HepG2 (cell line): ENCODE measurements at regions not wholly inside any gene's neighbourhood (a gene's known extent, or its start where the extent isn't known, plus 50 kb on each side); places are given as distances from the start of the nearest gene placed in this dataset.

Experiments
- ATAC-seq: fragments of 200-7000 bp; cut with Tn5 transposase; 3 replicates; pipeline ENCODE4 v1.9.1; 2020; ENCODE audit warnings: mild to moderate bottlenecking, moderate library complexity
- BruUV-seq: library from RNA; stranded (reverse); fragments of 400-500 nt; replicated peaks from 2 replicates; lab custom pipeline; 2021; lab: Mats Ljungman, UMichigan
- CTCF ChIA-PET: fragments of 300-600 bp; formaldehyde crosslinking; extraction: SDS; loops from one replicate; lab custom pipeline; 2021; ENCODE audit warnings: low total read pairs, inconsistent platforms, low intra/inter-chr PET ratio; lab: Yijun Ruan, JAX
- POLR2A ChIA-PET: fragments of 350-600 bp; sonication (Branson Sonifier 250); formaldehyde crosslinking; loops from one replicate; lab custom pipeline; 2020; ENCODE audit warnings: antibody characterized with exemption, inconsistent platforms; lab: Yijun Ruan, JAX
- DNase-seq: peaks from one replicate; pipeline ENCODE4 v3.0.0-alpha.2; 2015; ENCODE audit warnings: low spot score
- FAIRE-seq: peaks from 3 replicates; lab custom pipeline; 2011; peaks lifted over from hg19 to GRCh38; lab: Jason Lieb, UNC
- H2AFZ ChIP-seq: one replicate; pipeline ENCODE4 v1.6.1; 2011; ENCODE audit warnings: low read length, inconsistent platforms
- H3K27ac ChIP-seq: fragments of 300-600 bp; 3 replicates; pipeline ENCODE4 v1.8.0; 2011; ENCODE audit warnings: mixed run types, mild to moderate bottlenecking, mixed read lengths, low read length, inconsistent platforms; ENCODE audit not compliant: insufficient read depth; ENCODE audit errors: extremely low read length
- H3K27me3 ChIP-seq, 2 experiments: fragments of 200-600 bp in 1 of 2; 2 replicates in 1 of 2; 3 replicates in 1 of 2; pipeline versions ENCODE4 v1.6.0 to v1.8.0; 2011; ENCODE audit warnings: low read length in 2 of 2, mild to moderate bottlenecking in 2 of 2, moderate library complexity in 2 of 2, inconsistent platforms in 1 of 2; ENCODE audit not compliant: insufficient read depth in 2 of 2, control insufficient read depth in 1 of 2
- H3K36me3 ChIP-seq, 2 experiments: fragments of 200-600 bp in 1 of 2; replicated peaks in 1 of 2; 2 replicates in 1 of 2; 3 replicates in 1 of 2; pipeline versions ENCODE4 v1.5.1 to v1.8.0; 2011; ENCODE audit warnings: low read length in 2 of 2, inconsistent platforms in 1 of 2; ENCODE audit not compliant: insufficient read depth in 2 of 2, control insufficient read depth in 1 of 2
- H3K4me1 ChIP-seq: 2 replicates; pipeline ENCODE4 v1.5.1; 2012; ENCODE audit warnings: low read length, inconsistent platforms; ENCODE audit not compliant: insufficient read depth
- H3K4me2 ChIP-seq: 2 replicates; pipeline ENCODE4 v1.6.0; 2011; ENCODE audit warnings: low read depth, low read length, inconsistent platforms
- H3K4me3 ChIP-seq, 3 experiments: fragments of 200-600 bp in 1 of 3; sonication (generic), shearing (Covaris generic) in 1 of 3; replicated peaks in 1 of 3; 2 replicates each; pipeline ENCODE4 v1.5.1; 2011 to 2016; ENCODE audit warnings: low read length in 3 of 3, inconsistent platforms in 2 of 3, low read depth in 2 of 3, mild to moderate bottlenecking in 2 of 3, control low read depth in 1 of 3, mixed read lengths in 1 of 3; ENCODE audit not compliant: insufficient read depth in 1 of 3
- H3K79me2 ChIP-seq: one replicate; pipeline ENCODE4 v1.6.1; 2011; ENCODE audit warnings: low read length, inconsistent platforms; ENCODE audit not compliant: insufficient read depth
- H3K9ac ChIP-seq: 2 replicates; pipeline ENCODE4 v1.6.0; 2011; ENCODE audit warnings: mild to moderate bottlenecking, low read depth, low read length, inconsistent platforms; ENCODE audit not compliant: insufficient read depth
- H3K9me3 ChIP-seq: 2 replicates; pipeline ENCODE4 v1.5.1; 2012; ENCODE audit warnings: mild to moderate bottlenecking, low read length
- H4K20me1 ChIP-seq: 2 replicates; pipeline ENCODE4 v1.6.0; 2011; ENCODE audit warnings: inconsistent platforms, mild to moderate bottlenecking, low read length, moderate library complexity; ENCODE audit not compliant: insufficient read depth
- ELF1 ChIP-seq: sonication (generic); formaldehyde crosslinking; IDR thresholded peaks from 2 replicates; pipeline ENCODE4 v1.4.0; 2020; ENCODE audit warnings: missing genetic modification reagents
- HOXA9 ChIP-seq: sonication (generic); formaldehyde crosslinking; IDR thresholded peaks from 2 replicates; pipeline ENCODE4 v1.8.1; 2022; ENCODE audit warnings: missing genetic modification reagents, mild to moderate bottlenecking, moderate library complexity, borderline replicate concordance
- MEIS2 ChIP-seq: sonication (generic); formaldehyde crosslinking; IDR thresholded peaks from 2 replicates; pipeline ENCODE4 v1.9.0; 2021; ENCODE audit warnings: mild to moderate bottlenecking, missing genetic modification reagents
- RAD51 ChIP-seq: fragments of 450-650 bp; IDR thresholded peaks from 2 replicates; pipeline ENCODE4 v1.6.1; 2016; ENCODE audit warnings: borderline replicate concordance
- SOX13 ChIP-seq, 3 experiments: fragments of 450-650 bp in 1 of 3; sonication (generic) in 1 of 3; formaldehyde crosslinking in 1 of 3; IDR thresholded peaks in 2 of 3; conservative IDR thresholded peaks in 1 of 3; 2 replicates each; pipeline versions ENCODE4 v1.5.0 to v1.6.1; 2016 to 2020; ENCODE audit warnings: antibody characterized with exemption in 1 of 3, mild to moderate bottlenecking in 1 of 3, missing compliant biosample characterization in 1 of 3, missing genetic modification reagents in 1 of 3, moderate library complexity in 1 of 3
- SP4 ChIP-seq: sonication (generic); formaldehyde crosslinking; IDR thresholded peaks from 2 replicates; pipeline ENCODE4 v1.8.1; 2023; ENCODE audit warnings: mild to moderate bottlenecking, missing genetic modification reagents
- TGIF2 ChIP-seq: IDR thresholded peaks from 2 replicates; pipeline ENCODE4 v1.6.1; 2016; ENCODE audit warnings: control low read depth, missing compliant biosample characterization
- THAP11 ChIP-seq: IDR thresholded peaks from 2 replicates; pipeline ENCODE4 v1.6.1; 2016; ENCODE audit warnings: missing biosample characterization, missing genetic modification reagents
- ZFX ChIP-seq: sonication (generic); formaldehyde crosslinking; IDR thresholded peaks from 2 replicates; pipeline ENCODE4 v1.4.0; 2020; ENCODE audit warnings: mild to moderate bottlenecking, low read depth, missing genetic modification reagents, moderate library complexity
- ZNF773 ChIP-seq: sonication (generic); formaldehyde crosslinking; IDR thresholded peaks from 2 replicates; pipeline ENCODE4 v1.4.0; 2020; ENCODE audit warnings: missing genetic modification reagents, borderline replicate concordance
- ZSCAN12 ChIP-seq: sonication (generic); formaldehyde crosslinking; IDR thresholded peaks from 2 replicates; pipeline ENCODE4 v1.9.0; 2021; ENCODE audit warnings: mild to moderate bottlenecking, missing genetic modification reagents
- WGBS: methylation state at CpG from one replicate; pipeline ENCODE4 v1.1.6; 2017; ENCODE audit warnings: low lambda C conversion rate; 5-methylcytosine and 5-hydroxymethylcytosine counted together
- in situ Hi-C: cut with HindIII; loops from 2 replicates; pipeline ENCODE4 v1.10.0; 2017; ENCODE audit warnings: low pct_unique_long_range_greater_than_20kb; ENCODE audit not compliant: extremely low pct_ligation_motif_present
- intact Hi-C: fragments of 100-400 bp; cut with micrococcal nuclease; formaldehyde crosslinking; loops from one replicate; pipeline ENCODE4 v1.10.0; 2022; ENCODE audit not compliant: unreplicated experiment

DNA sequence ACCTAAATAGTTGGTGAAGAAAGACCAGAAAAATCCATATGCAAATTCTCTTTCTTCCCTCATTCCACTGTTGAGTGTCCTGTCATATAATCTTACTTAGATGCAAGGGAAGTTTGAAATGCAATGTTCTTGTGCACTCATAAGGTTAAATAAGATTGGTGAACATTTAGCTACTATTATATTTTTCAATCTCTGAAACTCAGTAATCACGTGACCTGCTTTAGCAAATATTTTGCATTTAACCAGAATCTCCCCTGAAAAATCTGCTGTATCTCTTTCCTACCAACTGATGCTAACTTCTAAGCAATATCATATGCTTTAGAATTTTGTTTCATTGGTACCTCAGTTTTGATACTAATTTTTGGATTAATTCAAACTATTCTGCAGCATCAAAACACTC is 533.2 kb downstream of the RIT2 start:
- in situ Hi-C loops: loop anchor here (25.0 kb wide), 1 partner anchor 980 kb away; no protein-coding TSS in a partner anchor
- H2AFZ ChIP-seq: no peak overlapping the region
- H3K27me3 ChIP-seq: no peaks in the 10 kb centered on the region
- ChIA-PET POLR2A (no interaction called here), CTCF (no interaction called here)
- no peaks in the 10 kb centered on the region for H4K20me1 ChIP-seq
- H3K4me3 ChIP-seq: no peak overlapping the region
- no peak for ATAC-seq
- 29% methylated on average over 1 of the region's 1 CpG for WGBS
- TF ChIP-seq RAD51: peak; percentile 53
- TF ChIP-seq MEIS2: no peak
- TF ChIP-seq, all 625 proteins: peak for 1
- no peaks in the 10 kb centered on the region for H3K4me1 ChIP-seq
- H3K36me3 ChIP-seq: no peaks in the 10 kb centered on the region
- BruUV-seq: no TSS peak
- intact Hi-C loops: no loop called here
- no peaks in the 10 kb centered on the region for H3K79me2 ChIP-seq
- FAIRE-seq (no peak), DNase-seq (no peak)
- no peak overlapping the region for H3K4me2 ChIP-seq
- no peak overlapping the region for H3K27ac ChIP-seq
- H3K9ac ChIP-seq: no peak overlapping the region
- no peaks in the 10 kb centered on the region for H3K9me3 ChIP-seq

- no peak for ATAC-seq
- no peaks in the 10 kb centered on the region for H3K9me3 ChIP-seq
- no peaks in the 10 kb centered on the region for H3K27me3 ChIP-seq
- no peaks in the 10 kb centered on the region for H4K20me1 ChIP-seq
- POLR2A ChIA-PET: no interaction called here
- WGBS: 24% methylated on average over 1 of the region's 1 CpG
- H3K4me1 ChIP-seq: no peaks in the 10 kb centered on the region
- intact Hi-C loops: no loop called here
- no peaks in the 10 kb centered on the region for H3K79me2 ChIP-seq
- TF ChIP-seq SOX13 (IDR thresholded peaks at IDR 0.05): no peak
- no peak for TF ChIP-seq SOX13 (CRISPR knock-in tag; conservative IDR thresholded peaks at IDR 0.05 in 1 of 2, IDR thresholded peaks at IDR 0.05 in 1 of 2)
- no peak for TF ChIP-seq TGIF2
- no peak for TF ChIP-seq THAP11
- no peak for TF ChIP-seq ZNF773
- TF ChIP-seq ELF1 (CRISPR knock-in tag): no peak
- no peak for TF ChIP-seq HOXA9
- TF ChIP-seq ZFX: no peak
- no peak for TF ChIP-seq SP4 (CRISPR knock-in tag)
- no peak for TF ChIP-seq ZSCAN12 (CRISPR knock-in tag)
- TF ChIP-seq, all 625 proteins: peak for 0
- in situ Hi-C loops: loop anchor here (25.0 kb wide), 1 partner anchor 979 kb away; no protein-coding TSS in a partner anchor
- FAIRE-seq: no peak
- Histone ChIP-seq H3K4me3 (no peak overlapping the region), H2AFZ (no peak overlapping the region), H3K4me2 (no peak overlapping the region), H3K36me3 (no peaks in the 10 kb centered on the region), H3K27ac (no peak overlapping the region), H3K9ac (no peak overlapping the region)
- CTCF ChIA-PET: no interaction called here
- no TSS peak for BruUV-seq
- DNase-seq: no peak
Measured at GRCh38 chr18:42583283-42583731, 532.2 kb downstream of the RIT2 start.
